ENCODE measurements at regions not wholly inside any gene's neighbourhood (a gene's known extent, or its start where the extent isn't known, plus 50 kb on each side); places are given as distances from the start of the nearest gene placed in this dataset.

GRCh38 chr11:100622404-100622803, 64.7 kb upstream of the ARHGAP42 start:
- no peaks in the 10 kb centered on the region for H3K27me3 ChIP-seq (ENCODE audit: low read length)
- no peak overlapping the region for H2AFZ ChIP-seq (ENCODE audit: low read length)
- H3K79me2 ChIP-seq (ENCODE audit: low read length), result no peaks in the 10 kb centered on the region
- CTCF ChIA-PET, result no interaction called here
- H3K4me3 ChIP-seq (ENCODE audit: low read length), result no peak overlapping the region
- ATAC-seq (no peak), DNase-seq (no peak)
- H3K9ac ChIP-seq (ENCODE audit: low read length), result no peak overlapping the region
- peaks cover 11% of the 10 kb centered on the region; the same call in 1 of the 2 replicates for H3K4me1 ChIP-seq (ENCODE audit: insufficient read depth, low read length)
- no TSS peak for BruUV-seq (replicated peaks)
- no peaks in the 10 kb centered on the region for H3F3A ChIP-seq (ENCODE audit: low read length, unreplicated experiment)
- TF ChIP-seq CTCF (conservative IDR thresholded peaks at IDR 0.05; ENCODE audit: low read depth, low read length) (no peak), EZH2 (IDR thresholded peaks at IDR 0.05; ENCODE audit: low read length, unreplicated experiment) (no peak), EZH2phosphoT487 (IDR thresholded peaks at IDR 0.05; ENCODE audit: borderline replicate concordance, low read length) (no peak)
- intact Hi-C loops (cut with micrococcal nuclease), result no loop called here
- POLR2A ChIA-PET (ENCODE audit: unreplicated experiment), result no interaction called here
- H3K4me2 ChIP-seq (ENCODE audit: low read length), result no peak overlapping the region
- H3K27ac ChIP-seq (ENCODE audit: low read length), result no peak overlapping the region
- no peaks in the 10 kb centered on the region; the same call in 1 of the 2 replicates for H3K36me3 ChIP-seq (ENCODE audit: low read depth, low read length)
- H3K9me2 ChIP-seq (replicated peaks; ENCODE audit: low read length), result no peaks in the 10 kb centered on the region
- no peaks in the 10 kb centered on the region for H4K20me1 ChIP-seq (ENCODE audit: low read length)
- H3K9me3 ChIP-seq (ENCODE audit: low read length), result peaks cover 11% of the 10 kb centered on the region

- no TSS peak for BruUV-seq (replicated peaks)
- TF ChIP-seq CTCF (conservative IDR thresholded peaks at IDR 0.05; ENCODE audit: low read depth, low read length) (no peak), EZH2phosphoT487 (IDR thresholded peaks at IDR 0.05; ENCODE audit: borderline replicate concordance, low read length) (no peak), EZH2 (IDR thresholded peaks at IDR 0.05; ENCODE audit: low read length, unreplicated experiment) (no peak)
- intact Hi-C loops (cut with micrococcal nuclease), result no loop called here
- no peaks in the 10 kb centered on the region for H3F3A ChIP-seq (ENCODE audit: low read length, unreplicated experiment)
- H3K79me2 ChIP-seq (ENCODE audit: low read length), result no peaks in the 10 kb centered on the region
- no peaks in the 10 kb centered on the region; the same call in 1 of the 2 replicates for H3K36me3 ChIP-seq (ENCODE audit: low read depth, low read length)
- no peaks in the 10 kb centered on the region for H3K9me2 ChIP-seq (replicated peaks; ENCODE audit: low read length)
- no peak overlapping the region for H3K4me3 ChIP-seq (ENCODE audit: low read length)
- no peaks in the 10 kb centered on the region for H4K20me1 ChIP-seq (ENCODE audit: low read length)
- ATAC-seq, result no peak
- no peak overlapping the region for H3K4me2 ChIP-seq (ENCODE audit: low read length)
- ChIA-PET POLR2A (ENCODE audit: unreplicated experiment) (no interaction called here), CTCF (no interaction called here)
- H3K27me3 ChIP-seq (ENCODE audit: low read length), result no peaks in the 10 kb centered on the region
- peaks cover 6% of the 10 kb centered on the region; the same call in 1 of the 2 replicates for H3K4me1 ChIP-seq (ENCODE audit: insufficient read depth, low read length)
- no peak overlapping the region for H3K9ac ChIP-seq (ENCODE audit: low read length)
- H3K27ac ChIP-seq (ENCODE audit: low read length), result no peak overlapping the region
- peaks cover 11% of the 10 kb centered on the region for H3K9me3 ChIP-seq (ENCODE audit: low read length)
- no peak for DNase-seq
- no peak overlapping the region for H2AFZ ChIP-seq (ENCODE audit: low read length)
Measured at GRCh38 chr11:100624346-100624745, 62.7 kb upstream of the ARHGAP42 start.

- Histone ChIP-seq H3K79me2 (ENCODE audit: low read length) (no peaks in the 10 kb centered on the region), H3K27me3 (ENCODE audit: low read length) (no peaks in the 10 kb centered on the region), H3F3A (ENCODE audit: low read length, unreplicated experiment) (no peaks in the 10 kb centered on the region), H3K9me2 (replicated peaks; ENCODE audit: low read length) (no peaks in the 10 kb centered on the region), H3K4me2 (ENCODE audit: low read length) (no peak overlapping the region), H3K9ac (ENCODE audit: low read length) (no peak overlapping the region), H3K27ac (ENCODE audit: low read length) (no peak overlapping the region), H3K4me1 (ENCODE audit: insufficient read depth, low read length) (no peaks in the 10 kb centered on the region), H4K20me1 (ENCODE audit: low read length) (no peaks in the 10 kb centered on the region), H3K36me3 (ENCODE audit: low read depth, low read length) (no peaks in the 10 kb centered on the region; the same call in 1 of the 2 replicates), H3K4me3 (ENCODE audit: low read length) (no peak overlapping the region), H2AFZ (ENCODE audit: low read length) (no peak overlapping the region), H3K9me3 (ENCODE audit: low read length) (peaks cover 11% of the 10 kb centered on the region)
- BruUV-seq (replicated peaks), result no TSS peak
- intact Hi-C loops (cut with micrococcal nuclease), result no loop called here
- ChIA-PET CTCF (no interaction called here), POLR2A (ENCODE audit: unreplicated experiment) (no interaction called here)
- DNase-seq, result no peak
- no peak for ATAC-seq
- TF ChIP-seq CTCF (conservative IDR thresholded peaks at IDR 0.05; ENCODE audit: low read depth, low read length), result no peak
- TF ChIP-seq EZH2 (IDR thresholded peaks at IDR 0.05; ENCODE audit: low read length, unreplicated experiment), result no peak
- TF ChIP-seq EZH2phosphoT487 (IDR thresholded peaks at IDR 0.05; ENCODE audit: borderline replicate concordance, low read length), result no peak
Measured at GRCh38 chr11:100625041-100625440, 62.0 kb upstream of the ARHGAP42 start.

Data from PC-3 (cell line).